GM23338 (cell line): ENCODE measurements at regions not wholly inside any gene's neighbourhood (a gene's known extent, or its start where the extent isn't known, plus 50 kb on each side); places are given as distances from the start of the nearest gene placed in this dataset.

Experiments
- ATAC-seq: fragments of 200-7000 bp; cut with Tn5 transposase; 3 replicates; pipeline ENCODE4 v1.9.1; 2020
- DNase-seq: peaks from one replicate; pipeline ENCODE4 v3.0.0-alpha.2; 2015; ENCODE audit warnings: low spot score
- H2AFZ ChIP-seq: fragments of 200-600 bp; sonication (generic); 2 replicates; pipeline ENCODE4 v1.8.0; 2016; ENCODE audit warnings: antibody characterized with exemption, mild to moderate bottlenecking, moderate library complexity
- H3F3A ChIP-seq: fragments of 200-600 bp; sonication (generic); replicated peaks from 2 replicates; pipeline ENCODE4 v1.8.0; 2017; ENCODE audit warnings: antibody characterized with exemption, mixed run types, low read depth
- H3K27ac ChIP-seq: fragments of 200-600 bp; sonication (generic); 2 replicates; pipeline ENCODE4 v1.6.1; 2016; ENCODE audit warnings: low read depth
- H3K27me3 ChIP-seq: fragments of 200-600 bp; sonication (generic); 2 replicates; pipeline ENCODE4 v1.8.0; 2016; ENCODE audit warnings: mild to moderate bottlenecking, mixed run types, moderate library complexity; ENCODE audit not compliant: insufficient read depth
- H3K36me3 ChIP-seq: fragments of 200-600 bp; sonication (generic); 2 replicates; pipeline ENCODE4 v1.8.0; 2016; ENCODE audit warnings: mild to moderate bottlenecking; ENCODE audit not compliant: insufficient read depth
- H3K4me1 ChIP-seq: fragments of 200-600 bp; sonication (generic); 2 replicates; pipeline ENCODE4 v1.8.0; 2016; ENCODE audit warnings: mild to moderate bottlenecking, moderate library complexity; ENCODE audit not compliant: insufficient read depth
- H3K4me2 ChIP-seq: fragments of 200-600 bp; sonication (generic); 2 replicates; pipeline ENCODE4 v1.7.1; 2017; ENCODE audit warnings: mixed run types
- H3K4me3 ChIP-seq: fragments of 200-600 bp; sonication (generic); 2 replicates; pipeline ENCODE4 v1.6.1; 2016; ENCODE audit warnings: mixed run types
- H3K79me2 ChIP-seq: fragments of 200-600 bp; sonication (generic); replicated peaks from 2 replicates; pipeline ENCODE4 v1.8.0; 2017; ENCODE audit warnings: mild to moderate bottlenecking; ENCODE audit not compliant: insufficient read depth
- H3K9me2 ChIP-seq: fragments of 200-600 bp; sonication (generic); 2 replicates; pipeline ENCODE4 v1.8.0; 2017; ENCODE audit not compliant: insufficient read depth
- H4K20me1 ChIP-seq: fragments of 200-600 bp; sonication (generic); replicated peaks from 2 replicates; pipeline ENCODE4 v1.8.0; 2017; ENCODE audit warnings: mild to moderate bottlenecking; ENCODE audit not compliant: insufficient read depth
- H3K27ac Mint-ChIP-seq: 2 replicates; pipeline ENCODE4 v1.8.0; 2020; ENCODE audit warnings: inconsistent platforms, mild to moderate bottlenecking, moderate library complexity, mixed read lengths
- H3K27me3 Mint-ChIP-seq: 3 replicates; pipeline ENCODE4 v1.8.0; 2022; ENCODE audit warnings: low read depth, mild to moderate bottlenecking, moderate library complexity, mixed read lengths, inconsistent platforms; ENCODE audit not compliant: insufficient read depth, poor library complexity
- H3K36me3 Mint-ChIP-seq: 3 replicates; pipeline ENCODE4 v1.8.0; 2021; ENCODE audit warnings: low read depth, mild to moderate bottlenecking, inconsistent platforms, moderate library complexity, mixed read lengths
- H3K4me1 Mint-ChIP-seq: 3 replicates; pipeline ENCODE4 v1.8.0; 2020; ENCODE audit warnings: mild to moderate bottlenecking, inconsistent platforms, mixed read lengths
- H3K4me3 Mint-ChIP-seq: 3 replicates; pipeline ENCODE4 v1.8.0; 2021; ENCODE audit warnings: moderate library complexity, mild to moderate bottlenecking, inconsistent platforms, mixed read lengths
- H3K9me3 Mint-ChIP-seq: 3 replicates; pipeline ENCODE4 v1.8.0; 2020; ENCODE audit warnings: moderate library complexity, mild to moderate bottlenecking, inconsistent platforms, mixed read lengths
- CREB1 ChIP-seq: fragments of 250-450 bp; sonication (Bioruptor Pico); IDR thresholded peaks from 2 replicates; pipeline ENCODE4 v1.5.0; 2020; ENCODE audit warnings: low read depth, mild to moderate bottlenecking, moderate library complexity
- EZH2 ChIP-seq: fragments of 200-600 bp; sonication (generic); IDR thresholded peaks from one replicate; pipeline ENCODE4 v1.8.0; 2017; ENCODE audit warnings: antibody characterized with exemption, mild to moderate bottlenecking, low read depth; ENCODE audit not compliant: unreplicated experiment
- NANOG ChIP-seq: IDR thresholded peaks from 2 replicates; pipeline ENCODE4 v1.6.1; 2016; ENCODE audit warnings: antibody characterized with exemption, borderline replicate concordance
- POLR2AphosphoS5 ChIP-seq: IDR thresholded peaks from 2 replicates; pipeline ENCODE4 v1.6.1; 2016; ENCODE audit warnings: antibody characterized with exemption, low read depth
- STAT1 ChIP-seq: IDR thresholded peaks from one replicate; pipeline ENCODE4 v1.6.1; 2016; ENCODE audit warnings: antibody characterized with exemption; ENCODE audit not compliant: unreplicated experiment
- ZNF114 ChIP-seq: fragments of 250-450 bp; sonication (Bioruptor Pico); IDR thresholded peaks from 2 replicates; pipeline ENCODE4 v1.5.0; 2020; ENCODE audit warnings: mild to moderate bottlenecking, moderate library complexity
- ZNF331 ChIP-seq: fragments of 250-450 bp; sonication (Bioruptor Pico); IDR thresholded peaks from 2 replicates; pipeline ENCODE4 v1.5.0; 2020; ENCODE audit warnings: low read depth, mild to moderate bottlenecking, moderate library complexity
- ZNF462 ChIP-seq: fragments of 250-450 bp; sonication (Bioruptor Pico); IDR thresholded peaks from 2 replicates; pipeline ENCODE4 v1.5.0; 2020; ENCODE audit warnings: mild to moderate bottlenecking, moderate library complexity
- TF ChIP-seq, protein P1 (sequence below), 2 experiments: fragments of 200-600 bp in 1 of 2; sonication (generic) in 1 of 2; conservative IDR thresholded peaks; 2 replicates each; pipeline versions ENCODE4 v1.5.1 to v1.6.1; 2016 to 2017; ENCODE audit warnings: antibody characterized with exemption in 2 of 2, low read depth in 2 of 2, mild to moderate bottlenecking in 2 of 2, moderate library complexity in 1 of 2
- TF ChIP-seq, protein P2 (sequence below): IDR thresholded peaks from 2 replicates; pipeline ENCODE4 v1.6.1; 2016; ENCODE audit warnings: antibody characterized with exemption

DNA sequence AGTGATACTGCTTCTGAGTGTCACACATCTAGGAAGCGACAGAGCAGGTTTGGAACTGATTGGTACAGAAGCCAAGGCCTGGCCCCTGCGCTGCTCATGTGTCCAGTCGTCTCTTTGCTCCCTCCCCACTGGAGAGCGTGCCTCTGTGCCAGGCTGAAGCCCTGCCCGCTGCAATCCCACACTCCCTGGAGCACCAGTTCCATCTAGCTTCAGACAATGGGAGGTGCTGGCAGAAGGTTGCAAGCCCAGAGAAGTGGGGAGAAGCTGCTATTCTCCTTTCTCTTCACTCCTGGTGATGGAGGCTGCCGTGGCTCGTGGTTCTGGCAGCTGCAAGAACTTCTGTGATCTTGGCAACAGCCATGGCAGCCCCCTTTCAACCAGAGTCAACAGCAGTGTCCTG is 250.9 kb downstream of the MATN1 start:
- no peak overlapping the region for H3K4me3 Mint-ChIP-seq
- no peak overlapping the region for H3K27ac ChIP-seq
- peaks cover 4% of the 10 kb centered on the region for H3K27me3 Mint-ChIP-seq

More for the DNA sequence above, 250.9 kb downstream of the MATN1 start:
- no peaks in the 10 kb centered on the region for H3K79me2 ChIP-seq
- H2AFZ ChIP-seq, result no peak overlapping the region
- no peak overlapping the region for H3K4me2 ChIP-seq
- H3K27me3 ChIP-seq, result no peaks in the 10 kb centered on the region
- H3F3A ChIP-seq, result no peaks in the 10 kb centered on the region
- no peaks in the 10 kb centered on the region for H3K9me2 ChIP-seq
- no peaks in the 10 kb centered on the region for H3K36me3 ChIP-seq
- DNase-seq (no peak), ATAC-seq (no peak)
- no peaks in the 10 kb centered on the region for H3K4me1 ChIP-seq
- no peaks in the 10 kb centered on the region for H4K20me1 ChIP-seq
- Mint-ChIP-seq H3K27ac (no peak overlapping the region), H3K9me3 (peaks cover 28% of the 10 kb centered on the region), H3K4me1 (no peaks in the 10 kb centered on the region), H3K36me3 (no peaks in the 10 kb centered on the region; the same call in 2 of the 3 replicates)
- TF ChIP-seq ZNF331 (no peak), EZH2 (no peak), NANOG (no peak), ZNF462 (CRISPR knock-in tag) (no peak), CREB1 (no peak), STAT1 (no peak), POLR2AphosphoS5 (no peak), ZNF114 (CRISPR knock-in tag) (no peak)
- TF ChIP-seq, protein P1, sequence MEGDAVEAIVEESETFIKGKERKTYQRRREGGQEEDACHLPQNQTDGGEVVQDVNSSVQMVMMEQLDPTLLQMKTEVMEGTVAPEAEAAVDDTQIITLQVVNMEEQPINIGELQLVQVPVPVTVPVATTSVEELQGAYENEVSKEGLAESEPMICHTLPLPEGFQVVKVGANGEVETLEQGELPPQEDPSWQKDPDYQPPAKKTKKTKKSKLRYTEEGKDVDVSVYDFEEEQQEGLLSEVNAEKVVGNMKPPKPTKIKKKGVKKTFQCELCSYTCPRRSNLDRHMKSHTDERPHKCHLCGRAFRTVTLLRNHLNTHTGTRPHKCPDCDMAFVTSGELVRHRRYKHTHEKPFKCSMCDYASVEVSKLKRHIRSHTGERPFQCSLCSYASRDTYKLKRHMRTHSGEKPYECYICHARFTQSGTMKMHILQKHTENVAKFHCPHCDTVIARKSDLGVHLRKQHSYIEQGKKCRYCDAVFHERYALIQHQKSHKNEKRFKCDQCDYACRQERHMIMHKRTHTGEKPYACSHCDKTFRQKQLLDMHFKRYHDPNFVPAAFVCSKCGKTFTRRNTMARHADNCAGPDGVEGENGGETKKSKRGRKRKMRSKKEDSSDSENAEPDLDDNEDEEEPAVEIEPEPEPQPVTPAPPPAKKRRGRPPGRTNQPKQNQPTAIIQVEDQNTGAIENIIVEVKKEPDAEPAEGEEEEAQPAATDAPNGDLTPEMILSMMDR (conservative IDR thresholded peaks at IDR 0.05; ENCODE audit: low read depth in 2 of 2), result no peak
- TF ChIP-seq, protein P2, sequence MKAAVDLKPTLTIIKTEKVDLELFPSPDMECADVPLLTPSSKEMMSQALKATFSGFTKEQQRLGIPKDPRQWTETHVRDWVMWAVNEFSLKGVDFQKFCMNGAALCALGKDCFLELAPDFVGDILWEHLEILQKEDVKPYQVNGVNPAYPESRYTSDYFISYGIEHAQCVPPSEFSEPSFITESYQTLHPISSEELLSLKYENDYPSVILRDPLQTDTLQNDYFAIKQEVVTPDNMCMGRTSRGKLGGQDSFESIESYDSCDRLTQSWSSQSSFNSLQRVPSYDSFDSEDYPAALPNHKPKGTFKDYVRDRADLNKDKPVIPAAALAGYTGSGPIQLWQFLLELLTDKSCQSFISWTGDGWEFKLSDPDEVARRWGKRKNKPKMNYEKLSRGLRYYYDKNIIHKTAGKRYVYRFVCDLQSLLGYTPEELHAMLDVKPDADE, result no peak
- H3K4me3 ChIP-seq, result no peak overlapping the region
